ENCODE measurements at regions not wholly inside any gene's neighbourhood (a gene's known extent, or its start where the extent isn't known, plus 50 kb on each side); places are given as distances from the start of the nearest gene placed in this dataset.

- H3K36me3 ChIP-seq (ENCODE audit: insufficient read depth, low read length, poor library complexity, severe bottlenecking) = no peaks in the 10 kb centered on the region
- H3K9me3 ChIP-seq (ENCODE audit: low read depth, low read length, poor library complexity, severe bottlenecking) = no peaks in the 10 kb centered on the region
- H3K27ac ChIP-seq (ENCODE audit: low read depth, low read length, poor library complexity, severe bottlenecking) = no peak overlapping the region
- DNase-seq (ENCODE audit: low spot score) = no peak
- no TSS peak for BruUV-seq (replicated peaks)
- intact Hi-C loops (cut with micrococcal nuclease; ENCODE audit: unreplicated experiment) = no loop called here
- ChIA-PET POLR2A (ENCODE audit: low non-redundant PET) (no interaction called here), CTCF (no interaction called here)
- TF ChIP-seq CTCF (conservative IDR thresholded peaks at IDR 0.05; ENCODE audit: low read depth, low read length) (no peak), EZH2 (IDR thresholded peaks at IDR 0.05; ENCODE audit: borderline replicate concordance, low read depth, low read length, poor library complexity, severe bottlenecking) (no peak)
- H3K4me3 ChIP-seq (ENCODE audit: low read depth, low read length, poor library complexity, severe bottlenecking) = no peak overlapping the region
- no peaks in the 10 kb centered on the region for H3K4me1 ChIP-seq (ENCODE audit: insufficient read depth, low read length, poor library complexity, severe bottlenecking)
- no peaks in the 10 kb centered on the region for H3K27me3 ChIP-seq (replicated peaks; ENCODE audit: insufficient read depth, low read depth, low read length, poor library complexity)
These were observed 402.6 kb downstream of the PLK2 start for GRCh38 chr5:58057324-58057723.

DNA sequence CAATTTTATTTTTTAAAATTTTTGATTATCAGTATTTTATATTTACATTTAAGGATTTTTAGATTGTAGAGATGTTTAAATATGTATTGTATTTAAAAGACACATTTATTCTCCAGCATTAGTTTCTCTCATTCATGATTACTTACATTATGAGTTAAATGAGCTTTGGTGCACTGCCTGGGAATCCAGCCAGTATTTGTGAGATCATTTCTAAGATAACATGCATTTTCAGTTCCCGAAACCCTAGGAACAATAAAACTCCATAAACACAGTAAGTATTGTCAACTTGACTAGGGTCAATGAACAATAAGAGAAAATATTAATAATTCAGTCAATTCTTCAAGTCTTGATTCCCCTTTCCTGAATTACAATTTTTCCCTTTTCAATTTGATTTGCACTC is 403.3 kb downstream of the PLK2 start:
- no peak overlapping the region for H3K27ac ChIP-seq (ENCODE audit: low read depth, low read length, poor library complexity, severe bottlenecking)
- no peak overlapping the region for H3K4me3 ChIP-seq (ENCODE audit: low read depth, low read length, poor library complexity, severe bottlenecking)
- no peaks in the 10 kb centered on the region for H3K36me3 ChIP-seq (ENCODE audit: insufficient read depth, low read length, poor library complexity, severe bottlenecking)
- intact Hi-C loops (cut with micrococcal nuclease; ENCODE audit: unreplicated experiment) = no loop called here
- ChIA-PET POLR2A (ENCODE audit: low non-redundant PET) (no interaction called here), CTCF (no interaction called here)
- H3K4me1 ChIP-seq (ENCODE audit: insufficient read depth, low read length, poor library complexity, severe bottlenecking) = no peaks in the 10 kb centered on the region
- no peaks in the 10 kb centered on the region for H3K9me3 ChIP-seq (ENCODE audit: low read depth, low read length, poor library complexity, severe bottlenecking)
- H3K27me3 ChIP-seq (replicated peaks; ENCODE audit: insufficient read depth, low read depth, low read length, poor library complexity) = no peaks in the 10 kb centered on the region
- DNase-seq (ENCODE audit: low spot score) = no peak
- no TSS peak for BruUV-seq (replicated peaks)
- TF ChIP-seq EZH2 (IDR thresholded peaks at IDR 0.05; ENCODE audit: borderline replicate concordance, low read depth, low read length, poor library complexity, severe bottlenecking) (no peak), CTCF (conservative IDR thresholded peaks at IDR 0.05; ENCODE audit: low read depth, low read length) (no peak)

DNA sequence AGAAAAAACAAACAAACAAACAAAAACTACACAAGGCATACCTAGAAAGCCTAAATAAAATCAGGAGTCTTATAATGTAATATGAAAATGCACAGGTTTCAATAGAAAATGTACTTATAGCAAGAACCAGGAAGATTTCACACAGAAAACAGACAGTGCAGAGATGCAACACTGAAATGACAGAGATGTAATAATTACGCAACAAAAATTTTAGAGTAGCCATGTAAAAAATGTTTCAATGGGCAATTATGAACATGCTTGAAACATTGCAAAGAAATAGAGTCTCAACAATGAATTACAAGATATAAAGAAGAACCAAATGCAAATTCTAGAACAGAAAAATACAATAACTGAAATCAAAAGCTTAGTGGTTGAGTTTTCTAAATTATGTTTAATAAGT is 405.9 kb downstream of the PLK2 start:
- Histone ChIP-seq H3K4me3 (ENCODE audit: low read depth, low read length, poor library complexity, severe bottlenecking) (no peak overlapping the region), H3K9me3 (ENCODE audit: low read depth, low read length, poor library complexity, severe bottlenecking) (no peaks in the 10 kb centered on the region), H3K36me3 (ENCODE audit: insufficient read depth, low read length, poor library complexity, severe bottlenecking) (no peaks in the 10 kb centered on the region), H3K4me1 (ENCODE audit: insufficient read depth, low read length, poor library complexity, severe bottlenecking) (no peaks in the 10 kb centered on the region), H3K27ac (ENCODE audit: low read depth, low read length, poor library complexity, severe bottlenecking) (no peak overlapping the region), H3K27me3 (replicated peaks; ENCODE audit: insufficient read depth, low read depth, low read length, poor library complexity) (no peaks in the 10 kb centered on the region)
- CTCF ChIA-PET = no interaction called here
- no TSS peak for BruUV-seq (replicated peaks)
- intact Hi-C loops (cut with micrococcal nuclease; ENCODE audit: unreplicated experiment) = no loop called here
- POLR2A ChIA-PET (ENCODE audit: low non-redundant PET) = no interaction called here
- TF ChIP-seq EZH2 (IDR thresholded peaks at IDR 0.05; ENCODE audit: borderline replicate concordance, low read depth, low read length, poor library complexity, severe bottlenecking) = no peak
- no peak for TF ChIP-seq CTCF (conservative IDR thresholded peaks at IDR 0.05; ENCODE audit: low read depth, low read length)
- no peak for DNase-seq (ENCODE audit: low spot score)
